ENCODE measurements at regions not wholly inside any gene's neighbourhood (a gene's known extent, or its start where the extent isn't known, plus 50 kb on each side); places are given as distances from the start of the nearest gene placed in this dataset.

GRCh38 chr5:58002323-58002722, 457.6 kb downstream of the PLK2 start:
- H3K4me3 Mint-ChIP-seq (ENCODE audit: unreplicated experiment): no peak overlapping the region
- no peaks in the 10 kb centered on the region for H3K27me3 Mint-ChIP-seq (ENCODE audit: low read depth, unreplicated experiment)
- H3K27ac Mint-ChIP-seq (ENCODE audit: unreplicated experiment): peak overlapping the region; percentile 9
- Histone ChIP-seq H4K20me1 (ENCODE audit: insufficient read depth, low read length) (no peaks in the 10 kb centered on the region), H2AFZ (ENCODE audit: low read depth, low read length) (no peak overlapping the region), H3K4me1 (ENCODE audit: insufficient read depth, low read length) (no peaks in the 10 kb centered on the region), H3K9me3 (ENCODE audit: insufficient read depth, low read depth, low read length) (no peaks in the 10 kb centered on the region), H3K9ac (ENCODE audit: low read length) (no peak overlapping the region), H3K36me3 (ENCODE audit: insufficient read depth, low read length) (no peaks in the 10 kb centered on the region), H3K27ac (ENCODE audit: low read depth, low read length) (no peak overlapping the region), H3K4me2 (ENCODE audit: low read length) (peak overlapping the region; percentile 8), H3K79me2 (ENCODE audit: insufficient read depth, low read length) (no peaks in the 10 kb centered on the region), H3K27me3 (ENCODE audit: insufficient read depth, low read length) (no peaks in the 10 kb centered on the region), H3K4me3 (ENCODE audit: insufficient read depth, low read depth, low read length) (no peak overlapping the region)
- H3K9me3 Mint-ChIP-seq (ENCODE audit: unreplicated experiment): peaks cover 5% of the 10 kb centered on the region
- DNase-seq (ENCODE audit: low read depth) (peak; percentile 30), FAIRE-seq (no peak)
- H3K36me3 Mint-ChIP-seq (ENCODE audit: low read depth, unreplicated experiment): no peaks in the 10 kb centered on the region
- TF ChIP-seq CTCF (IDR thresholded peaks at IDR 0.05; ENCODE audit: insufficient read depth, low read depth, low read length) (no peak), EZH2 (IDR thresholded peaks at IDR 0.05; ENCODE audit: insufficient read depth, low read length) (no peak)
- peaks cover 6% of the 10 kb centered on the region for H3K4me1 Mint-ChIP-seq (ENCODE audit: low read depth, unreplicated experiment)

- no peak for TF ChIP-seq EZH2 (IDR thresholded peaks at IDR 0.05; ENCODE audit: insufficient read depth, low read length)
- TF ChIP-seq CTCF (IDR thresholded peaks at IDR 0.05; ENCODE audit: insufficient read depth, low read depth, low read length): no peak
- Histone ChIP-seq H3K36me3 (ENCODE audit: insufficient read depth, low read length) (no peaks in the 10 kb centered on the region), H2AFZ (ENCODE audit: low read depth, low read length) (no peak overlapping the region), H3K79me2 (ENCODE audit: insufficient read depth, low read length) (no peaks in the 10 kb centered on the region), H3K9ac (ENCODE audit: low read length) (no peak overlapping the region), H3K9me3 (ENCODE audit: insufficient read depth, low read depth, low read length) (no peaks in the 10 kb centered on the region), H3K27ac (ENCODE audit: low read depth, low read length) (no peak overlapping the region), H4K20me1 (ENCODE audit: insufficient read depth, low read length) (no peaks in the 10 kb centered on the region), H3K4me1 (ENCODE audit: insufficient read depth, low read length) (no peaks in the 10 kb centered on the region), H3K4me2 (ENCODE audit: low read length) (no peak overlapping the region), H3K27me3 (ENCODE audit: insufficient read depth, low read length) (no peaks in the 10 kb centered on the region), H3K4me3 (ENCODE audit: insufficient read depth, low read depth, low read length) (no peak overlapping the region)
- FAIRE-seq: no peak
- Mint-ChIP-seq H3K4me1 (ENCODE audit: low read depth, unreplicated experiment) (peaks cover 7% of the 10 kb centered on the region), H3K27ac (ENCODE audit: unreplicated experiment) (no peak overlapping the region), H3K9me3 (ENCODE audit: unreplicated experiment) (no peaks in the 10 kb centered on the region), H3K4me3 (ENCODE audit: unreplicated experiment) (no peak overlapping the region), H3K27me3 (ENCODE audit: low read depth, unreplicated experiment) (no peaks in the 10 kb centered on the region), H3K36me3 (ENCODE audit: low read depth, unreplicated experiment) (no peaks in the 10 kb centered on the region)
- no peak for DNase-seq (ENCODE audit: low read depth)
Measured at GRCh38 chr5:57993866-57994265, 466.0 kb downstream of the PLK2 start.

- Histone ChIP-seq H3K9me3 (ENCODE audit: insufficient read depth, low read depth, low read length) (no peaks in the 10 kb centered on the region), H3K79me2 (ENCODE audit: insufficient read depth, low read length) (no peaks in the 10 kb centered on the region), H3K27ac (ENCODE audit: low read depth, low read length) (no peak overlapping the region), H3K4me3 (ENCODE audit: insufficient read depth, low read depth, low read length) (no peak overlapping the region), H3K27me3 (ENCODE audit: insufficient read depth, low read length) (no peaks in the 10 kb centered on the region), H2AFZ (ENCODE audit: low read depth, low read length) (no peak overlapping the region), H3K4me2 (ENCODE audit: low read length) (no peak overlapping the region), H3K36me3 (ENCODE audit: insufficient read depth, low read length) (no peaks in the 10 kb centered on the region), H3K9ac (ENCODE audit: low read length) (no peak overlapping the region), H4K20me1 (ENCODE audit: insufficient read depth, low read length) (no peaks in the 10 kb centered on the region), H3K4me1 (ENCODE audit: insufficient read depth, low read length) (no peaks in the 10 kb centered on the region)
- peak; percentile 45 for DNase-seq (ENCODE audit: low read depth)
- H3K4me3 Mint-ChIP-seq (ENCODE audit: unreplicated experiment): no peak overlapping the region
- H3K27me3 Mint-ChIP-seq (ENCODE audit: low read depth, unreplicated experiment): no peaks in the 10 kb centered on the region
- H3K36me3 Mint-ChIP-seq (ENCODE audit: low read depth, unreplicated experiment): no peaks in the 10 kb centered on the region
- H3K4me1 Mint-ChIP-seq (ENCODE audit: low read depth, unreplicated experiment): peaks cover 13% of the 10 kb centered on the region
- no peak for TF ChIP-seq CTCF (IDR thresholded peaks at IDR 0.05; ENCODE audit: insufficient read depth, low read depth, low read length)
- no peak for TF ChIP-seq EZH2 (IDR thresholded peaks at IDR 0.05; ENCODE audit: insufficient read depth, low read length)
- no peak for FAIRE-seq
- no peak overlapping the region for H3K27ac Mint-ChIP-seq (ENCODE audit: unreplicated experiment)
- H3K9me3 Mint-ChIP-seq (ENCODE audit: unreplicated experiment): no peaks in the 10 kb centered on the region
Measured at GRCh38 chr5:57989378-57989777, 470.5 kb downstream of the PLK2 start.
